WI38 (cell line): ENCODE measurements at regions not wholly inside any gene's neighbourhood (a gene's known extent, or its start where the extent isn't known, plus 50 kb on each side); places are given as distances from the start of the nearest gene placed in this dataset.
"Not testable (repeated sequence)": the region's sequence is repeated elsewhere in the genome, so short reads cannot be mapped to it uniquely, and the experiment has no call there.

Experiments used
- H3K4me3 ChIP-seq: 2 replicates; pipeline ENCODE4 v1.5.1; 2011; ENCODE audit warnings: low read depth, mild to moderate bottlenecking, control low read depth, low read length
- TF ChIP-seq, protein P1 (sequence below): IDR thresholded peaks from 2 replicates; pipeline ENCODE4 v1.5.1; 2012; ENCODE audit warnings: low read depth, mild to moderate bottlenecking, control low read depth, low read length

DNA sequence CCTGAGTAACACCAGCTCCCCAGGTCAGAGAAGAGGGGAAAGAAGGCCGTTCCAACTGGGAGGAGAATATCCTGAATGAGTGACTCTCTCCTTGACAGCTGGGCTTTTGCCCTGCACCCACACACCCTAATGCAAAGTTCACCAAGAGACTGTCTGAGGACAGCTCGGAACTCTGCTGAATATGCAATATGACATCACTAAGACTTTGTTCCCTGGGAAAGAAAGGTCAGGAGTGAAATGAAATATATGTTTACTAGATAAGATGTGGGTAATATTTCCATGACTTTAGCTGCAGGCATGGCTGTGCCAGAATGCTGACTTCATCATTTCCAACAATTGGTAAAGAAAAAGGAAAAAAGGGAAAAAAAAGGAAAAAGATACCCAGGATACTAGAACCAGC is 488.2 kb upstream of the RAB6C start:
- TF ChIP-seq, protein P1, sequence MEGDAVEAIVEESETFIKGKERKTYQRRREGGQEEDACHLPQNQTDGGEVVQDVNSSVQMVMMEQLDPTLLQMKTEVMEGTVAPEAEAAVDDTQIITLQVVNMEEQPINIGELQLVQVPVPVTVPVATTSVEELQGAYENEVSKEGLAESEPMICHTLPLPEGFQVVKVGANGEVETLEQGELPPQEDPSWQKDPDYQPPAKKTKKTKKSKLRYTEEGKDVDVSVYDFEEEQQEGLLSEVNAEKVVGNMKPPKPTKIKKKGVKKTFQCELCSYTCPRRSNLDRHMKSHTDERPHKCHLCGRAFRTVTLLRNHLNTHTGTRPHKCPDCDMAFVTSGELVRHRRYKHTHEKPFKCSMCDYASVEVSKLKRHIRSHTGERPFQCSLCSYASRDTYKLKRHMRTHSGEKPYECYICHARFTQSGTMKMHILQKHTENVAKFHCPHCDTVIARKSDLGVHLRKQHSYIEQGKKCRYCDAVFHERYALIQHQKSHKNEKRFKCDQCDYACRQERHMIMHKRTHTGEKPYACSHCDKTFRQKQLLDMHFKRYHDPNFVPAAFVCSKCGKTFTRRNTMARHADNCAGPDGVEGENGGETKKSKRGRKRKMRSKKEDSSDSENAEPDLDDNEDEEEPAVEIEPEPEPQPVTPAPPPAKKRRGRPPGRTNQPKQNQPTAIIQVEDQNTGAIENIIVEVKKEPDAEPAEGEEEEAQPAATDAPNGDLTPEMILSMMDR: no peak
- no peak overlapping the region for H3K4me3 ChIP-seq

DNA sequence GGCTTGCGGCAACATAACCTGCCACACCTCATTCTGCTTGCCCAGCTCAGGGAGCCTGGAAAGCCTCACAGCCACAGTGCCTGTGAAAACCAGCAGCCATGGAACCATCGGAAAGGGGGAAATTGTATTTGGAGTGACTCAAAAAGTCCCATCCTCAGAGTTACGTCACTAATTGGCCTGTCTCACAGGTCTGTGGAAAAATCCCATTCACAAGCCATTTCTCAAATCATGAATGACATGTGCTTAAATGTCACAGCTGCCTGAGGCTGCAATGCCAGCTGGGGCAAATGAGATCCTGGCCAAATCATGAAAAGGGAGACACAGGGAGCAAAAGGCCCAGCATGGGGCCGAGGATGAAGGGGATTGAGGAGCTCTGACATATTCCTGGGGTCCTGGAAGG is 486.9 kb upstream of the RAB6C start:
- no peak overlapping the region for H3K4me3 ChIP-seq
- TF ChIP-seq, protein P1: no peak

DNA sequence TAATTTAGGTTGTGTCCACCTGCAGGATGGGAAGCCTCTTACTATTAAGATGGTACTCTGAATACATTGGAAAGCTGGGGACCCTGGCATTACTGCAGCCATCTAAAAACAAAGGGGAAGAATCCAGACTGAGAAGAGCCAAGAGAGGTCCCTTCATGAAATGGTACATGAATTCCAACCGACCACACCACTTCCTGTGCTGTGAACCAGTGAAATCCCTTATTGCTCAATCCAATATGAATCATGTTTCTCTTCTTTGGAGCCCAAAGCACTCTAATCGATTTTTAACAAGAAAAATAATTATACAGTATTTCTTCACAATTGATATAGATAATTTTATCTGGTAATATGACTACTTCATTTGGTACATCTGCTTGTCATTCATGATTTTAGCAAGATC is 479.7 kb upstream of the RAB6C start:
- H3K4me3 ChIP-seq: no peak overlapping the region
- TF ChIP-seq, protein P1: no peak

DNA sequence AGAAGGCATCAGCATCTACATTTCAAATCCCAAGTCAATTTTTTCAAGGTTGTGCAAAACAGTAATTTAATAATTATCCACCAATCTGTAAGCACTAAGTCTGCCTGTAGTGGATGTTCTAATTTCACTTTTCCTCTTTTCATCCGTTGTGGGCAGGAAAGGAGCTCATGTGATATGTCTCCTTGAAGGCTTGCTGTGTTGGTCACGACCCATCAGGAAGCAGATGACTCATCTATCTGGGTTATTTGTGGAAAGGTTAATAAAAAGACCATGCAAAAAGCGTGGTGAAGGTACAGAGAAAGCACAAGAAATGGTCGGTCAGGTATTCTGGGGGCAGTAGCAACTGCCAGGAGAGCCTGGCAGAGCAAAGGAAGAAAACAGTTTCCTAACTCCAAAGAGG is 476.7 kb upstream of the RAB6C start:
- TF ChIP-seq, protein P1: no peak
- no peak overlapping the region for H3K4me3 ChIP-seq

DNA sequence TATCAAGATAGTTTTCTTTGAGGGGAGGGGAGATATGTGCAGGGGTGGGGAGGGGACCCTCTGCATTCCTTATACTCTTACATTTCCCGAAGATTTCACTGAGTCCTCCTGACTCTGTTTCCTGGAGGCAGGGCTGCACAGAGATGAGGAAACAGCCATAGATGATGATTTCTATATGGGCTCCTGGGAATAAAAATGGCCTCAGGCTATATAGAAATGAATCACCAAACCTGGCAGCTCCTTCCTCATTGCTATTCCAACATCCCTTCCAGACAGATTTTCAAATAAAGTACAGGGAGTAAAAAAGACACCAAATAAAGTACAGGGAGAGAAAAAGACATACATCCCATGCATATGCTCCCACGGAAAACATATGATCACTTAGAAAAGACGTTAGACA is 474.8 kb upstream of the RAB6C start:
- H3K4me3 ChIP-seq: no peak overlapping the region

DNA sequence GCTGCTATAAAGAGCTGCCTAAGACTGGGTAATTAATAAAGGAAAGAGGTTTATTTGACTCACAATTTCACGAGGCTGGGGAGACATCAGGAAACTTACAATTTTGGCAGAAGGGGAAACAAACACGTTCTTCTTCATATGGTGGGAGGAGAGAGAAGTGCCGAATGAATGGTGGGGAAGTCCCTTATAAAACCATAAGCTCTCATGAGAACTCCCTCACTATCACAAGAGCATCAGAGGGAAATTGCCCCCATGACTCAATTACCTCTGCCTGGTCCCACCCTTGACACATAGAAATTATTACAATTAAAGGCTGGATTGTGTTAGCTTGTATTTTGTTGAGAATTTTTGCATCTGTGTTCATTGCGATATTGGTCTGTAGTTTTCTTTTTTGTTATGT is 460.5 kb upstream of the RAB6C start:
- no peak overlapping the region for H3K4me3 ChIP-seq
- TF ChIP-seq, protein P1: no peak

More for the DNA sequence above, 474.8 kb upstream of the RAB6C start:
- TF ChIP-seq, protein P1: no peak

DNA sequence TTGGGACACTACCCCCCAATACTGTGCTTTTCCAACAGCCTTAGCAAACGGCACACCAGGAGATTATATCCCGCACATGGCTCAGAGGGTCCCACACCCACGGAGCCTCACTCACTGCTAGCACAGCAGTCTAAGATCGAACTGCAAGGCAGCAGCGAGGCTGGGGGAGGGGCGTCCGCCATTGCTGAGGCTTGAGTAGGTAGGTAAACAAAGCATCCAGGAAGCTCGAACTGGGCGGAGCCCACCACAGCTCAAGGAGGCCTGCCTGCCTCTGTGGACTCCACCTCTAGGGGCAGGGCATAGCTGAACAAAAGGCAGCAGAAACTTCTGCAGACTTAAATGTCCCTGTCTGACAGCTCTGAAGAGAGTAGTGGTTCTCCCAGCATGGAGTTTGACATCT is 447.3 kb upstream of the RAB6C start:
- H3K4me3 ChIP-seq: not testable (repeated sequence)

DNA sequence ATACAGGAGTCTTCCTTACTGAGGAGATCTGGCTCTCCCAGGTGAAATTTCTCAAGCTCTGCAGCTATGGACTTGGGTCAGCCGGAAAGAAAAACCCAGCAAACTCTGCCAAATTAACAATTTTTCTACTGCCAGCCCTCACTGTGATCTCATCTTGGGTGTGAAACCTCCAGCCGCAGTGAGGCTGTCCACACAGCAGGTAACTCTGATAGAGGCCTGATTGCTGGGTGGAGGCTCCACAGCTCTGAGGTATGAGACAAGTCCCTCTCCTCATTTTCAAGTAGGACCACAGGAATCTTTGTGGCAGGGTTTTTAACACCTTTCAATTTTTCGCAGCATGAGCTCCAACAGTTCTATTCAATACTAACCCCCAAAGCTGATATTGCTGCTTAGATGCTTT is 430.6 kb upstream of the RAB6C start:
- H3K4me3 ChIP-seq: no peak overlapping the region
- TF ChIP-seq, protein P1: no peak
